T47D (cell line): ENCODE measurements at regions not wholly inside any gene's neighbourhood (a gene's known extent, or its start where the extent isn't known, plus 50 kb on each side); places are given as distances from the start of the nearest gene placed in this dataset.

Experiments
- DNase-seq, 2 experiments: peaks; one replicate each; pipeline versions ENCODE4 v3.0.0 to v3.0.0-alpha.2; 2011 to 2012; ENCODE audit warnings: low read depth in 1 of 2, low spot score in 1 of 2
- JUND ChIP-seq: IDR thresholded peaks from 2 replicates; pipeline ENCODE4 v1.6.1; 2012; ENCODE audit warnings: low read depth
- in situ Hi-C: cut with HindIII; loops from 2 replicates; pipeline ENCODE4 v1.10.0; 2016; ENCODE audit warnings: low sequenced_read_pairs, low pct_unique_long_range_greater_than_20kb

DNA sequence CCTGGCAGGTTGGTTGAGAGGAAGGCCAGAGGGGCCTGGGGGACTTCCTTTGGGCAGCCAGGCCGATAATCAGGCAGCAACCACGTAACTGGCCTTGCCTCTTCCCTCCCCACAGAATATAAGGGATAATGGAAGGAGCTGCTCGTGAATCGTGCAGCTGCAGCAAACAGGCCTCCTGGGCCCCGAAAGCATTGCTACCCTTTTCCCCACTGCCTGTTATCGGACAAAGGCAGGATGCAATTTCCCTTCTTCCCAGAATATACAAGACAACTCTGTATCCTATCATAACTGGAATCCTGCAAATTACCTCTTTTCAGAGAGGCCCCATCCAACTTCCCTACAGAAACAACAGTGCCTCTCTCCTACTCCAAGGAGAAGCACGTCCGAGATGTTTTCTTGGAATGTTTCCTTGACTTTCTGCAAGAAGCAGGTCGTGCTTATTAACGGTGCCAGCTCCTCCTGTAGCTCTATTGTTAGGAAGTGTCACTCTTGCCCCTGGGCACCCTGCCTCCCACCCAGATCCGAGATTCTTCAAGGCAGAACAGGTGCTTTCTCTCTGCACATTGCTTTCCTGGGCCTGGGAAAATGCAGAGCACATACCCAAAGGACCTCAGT is 106.0 kb upstream of the TIAM1 start:
- no peak for DNase-seq
- no peak for TF ChIP-seq JUND
- in situ Hi-C loops = no loop called here

DNA sequence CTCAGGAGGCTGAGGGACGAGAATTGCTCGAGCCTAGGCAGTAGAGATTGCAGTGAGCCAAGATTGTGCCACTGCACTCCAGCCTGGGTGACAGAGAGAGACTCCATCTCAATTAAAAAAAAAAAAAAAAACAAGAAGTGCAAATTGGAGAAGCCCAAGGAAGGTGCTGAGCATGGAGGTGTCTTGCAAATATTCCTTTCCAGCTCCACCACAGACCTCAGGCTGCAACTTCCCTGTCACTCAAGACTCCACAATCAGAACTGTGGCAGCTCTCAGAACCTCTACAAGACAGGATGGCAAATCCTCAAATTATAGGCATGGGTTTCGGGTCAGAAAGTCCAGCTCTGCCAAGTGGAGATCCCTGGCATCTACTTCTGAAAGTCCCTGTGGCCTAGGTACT is 104.4 kb upstream of the TIAM1 start:
- TF ChIP-seq JUND = no peak
- in situ Hi-C loops = no loop called here
- no peak for DNase-seq

DNA sequence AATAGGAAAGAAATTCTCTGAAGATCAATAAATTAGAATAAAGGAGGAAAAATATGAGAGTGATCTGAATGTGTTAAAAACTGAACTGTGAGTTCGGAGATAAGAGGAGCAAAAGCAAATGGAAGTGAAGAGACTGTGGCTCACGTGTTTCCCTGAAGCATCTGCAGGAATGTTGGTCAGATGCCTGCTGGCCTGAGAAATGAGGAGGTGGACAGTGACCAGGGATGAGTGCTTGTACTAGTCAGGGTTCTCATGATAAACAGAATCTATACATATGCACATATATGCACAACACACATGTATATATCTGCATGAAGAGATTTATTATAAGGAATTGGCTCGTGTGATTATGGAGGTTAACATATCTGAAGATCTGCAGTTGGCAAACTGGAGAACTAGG is 103.4 kb upstream of the TIAM1 start:
- no peak for DNase-seq
- in situ Hi-C loops = no loop called here
- TF ChIP-seq JUND = no peak

- no peak for DNase-seq
- TF ChIP-seq JUND = no peak
- in situ Hi-C loops = no loop called here
Observed at GRCh38 chr21:31446226-31446855, 102.3 kb upstream of the TIAM1 start.

DNA sequence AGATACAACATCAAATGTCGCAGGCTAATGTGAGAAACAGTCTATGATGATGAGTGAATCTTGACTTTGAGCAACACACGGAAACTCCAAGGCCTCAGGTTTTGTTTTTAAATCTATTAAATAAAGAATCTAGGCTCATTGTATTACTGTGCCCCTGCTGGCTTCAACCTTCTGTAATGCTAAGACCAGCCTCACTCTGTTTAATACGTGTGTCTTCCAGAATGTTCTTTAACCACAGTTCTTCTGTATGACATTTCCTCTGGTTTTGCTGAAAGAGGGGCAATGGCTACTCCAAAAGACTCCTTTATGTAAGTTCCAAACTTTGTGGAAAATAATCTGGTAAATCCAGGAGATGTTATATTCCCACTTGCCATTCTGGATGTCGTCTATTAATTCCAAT is 101.1 kb upstream of the TIAM1 start:
- in situ Hi-C loops = no loop called here
- no peak for DNase-seq
- no peak for TF ChIP-seq JUND

- no peak for DNase-seq
- TF ChIP-seq JUND = no peak
- in situ Hi-C loops = no loop called here
Observed at GRCh38 chr21:31443736-31444521, 99.9 kb upstream of the TIAM1 start.

DNA sequence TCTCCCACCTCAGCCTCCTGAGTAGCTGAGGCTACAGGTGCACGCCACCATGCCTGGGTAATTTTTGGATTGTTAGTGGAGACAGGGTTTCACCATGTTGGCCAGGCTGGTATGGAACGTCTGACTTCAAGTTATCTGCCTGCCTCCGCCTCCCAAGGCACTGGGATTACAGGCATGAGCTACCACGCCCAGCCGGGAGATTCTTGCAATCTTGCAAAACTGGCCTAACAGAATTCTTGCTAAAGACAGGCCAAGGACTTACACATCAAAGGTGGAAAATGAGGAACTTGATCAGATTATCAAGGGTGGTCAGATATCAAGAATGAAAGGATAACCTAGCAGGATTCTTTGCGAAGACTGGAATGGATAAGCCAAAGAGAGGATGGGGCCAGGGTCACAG is 98.3 kb upstream of the TIAM1 start:
- in situ Hi-C loops = no loop called here
- no peak for DNase-seq
- TF ChIP-seq JUND = no peak

DNA sequence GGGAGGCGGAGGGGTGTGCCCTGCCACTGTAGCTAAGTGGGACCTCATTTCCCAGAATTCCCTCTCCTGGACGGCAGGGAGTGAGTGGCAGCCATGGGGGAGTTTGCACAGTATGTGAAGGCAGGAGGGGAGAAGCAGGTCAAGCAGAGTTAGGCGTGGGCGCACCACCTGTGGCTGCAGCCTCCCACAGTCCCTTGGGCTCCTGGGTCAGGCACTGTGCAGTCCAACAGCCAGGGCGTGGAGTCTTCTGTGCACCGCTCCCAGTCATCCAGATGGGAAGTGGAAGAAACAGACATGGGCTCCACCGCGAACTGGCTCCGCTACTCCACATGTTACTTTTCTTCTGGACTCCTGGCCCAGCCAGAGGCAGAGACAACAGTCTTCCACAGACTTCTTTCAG is 85.4 kb upstream of the TIAM1 start:
- in situ Hi-C loops = no loop called here
- TF ChIP-seq JUND = no peak

GRCh38 chr21:31426235-31426797 is 82.3 kb upstream of the TIAM1 start:
- in situ Hi-C loops = no loop called here
- no peak for TF ChIP-seq JUND
- no peak for DNase-seq

More for the DNA sequence above, 85.4 kb upstream of the TIAM1 start:
- no peak for DNase-seq

DNA sequence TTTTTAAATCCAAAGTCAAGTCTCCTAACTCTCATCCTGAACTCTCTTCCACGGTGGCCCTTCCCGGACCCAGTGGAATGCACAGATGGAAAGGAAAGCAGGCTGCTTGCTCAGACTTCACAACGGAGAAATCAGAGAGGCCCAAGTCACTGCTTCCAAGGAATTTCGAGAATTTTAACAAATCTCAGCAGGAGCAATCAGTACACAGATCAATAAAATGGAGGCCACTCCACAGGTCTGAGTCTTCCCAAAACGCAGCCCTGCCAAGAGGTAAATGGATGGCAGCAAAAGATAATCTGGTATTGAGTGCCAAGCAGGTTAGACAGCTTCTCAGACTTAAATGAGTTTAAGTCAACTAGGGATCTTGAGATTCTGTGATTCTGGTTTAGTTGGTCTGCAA is 81.1 kb upstream of the TIAM1 start:
- TF ChIP-seq JUND = peak; percentile 55; the same call in 1 of the 2 replicates
- peak; percentile 13 to 83 for DNase-seq
- in situ Hi-C loops = no loop called here

- no peak for DNase-seq
- in situ Hi-C loops = no loop called here
- no peak for TF ChIP-seq JUND
Observed at GRCh38 chr21:31424058-31424457, 80.0 kb upstream of the TIAM1 start.

DNA sequence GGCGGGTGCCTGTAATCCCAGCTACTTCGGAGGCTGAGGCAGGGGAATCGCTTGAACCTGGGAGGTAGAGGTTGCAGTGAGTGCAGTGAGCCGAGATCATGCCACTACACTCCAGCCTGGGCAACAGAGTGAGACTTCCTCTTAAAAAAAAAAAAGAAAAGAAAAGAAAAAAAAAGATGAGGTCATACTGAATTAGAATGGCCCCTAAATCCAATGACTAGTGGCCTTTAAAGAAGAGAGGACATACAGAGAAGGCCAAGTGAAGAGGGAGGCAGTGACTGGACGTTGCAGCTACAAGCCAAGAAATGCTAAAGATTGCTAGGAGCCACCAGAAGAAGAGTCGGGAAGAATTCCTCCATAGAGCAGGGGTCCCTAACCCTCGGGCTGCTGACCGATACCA is 76.9 kb upstream of the TIAM1 start:
- DNase-seq = no peak
- TF ChIP-seq JUND = no peak
- in situ Hi-C loops = no loop called here

DNA sequence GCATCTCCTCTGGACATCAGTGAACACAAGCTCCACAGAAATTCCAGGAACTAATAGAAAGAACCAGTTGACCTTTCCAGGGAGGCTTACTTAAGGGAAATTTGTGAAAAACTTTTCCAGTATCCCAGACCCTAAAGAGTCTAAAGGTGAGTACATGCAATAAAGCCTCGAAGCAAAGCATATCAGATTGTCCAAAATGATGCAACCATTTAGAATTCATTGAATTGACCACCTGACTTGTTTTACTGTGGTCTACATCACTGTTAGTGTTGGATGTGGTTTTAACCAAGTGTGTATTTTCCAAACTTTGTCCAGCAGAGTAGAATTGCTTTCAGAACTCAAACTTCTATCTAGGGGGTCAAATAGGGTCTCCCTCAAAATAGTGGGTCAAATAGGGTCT is 76.3 kb upstream of the TIAM1 start:
- in situ Hi-C loops = no loop called here
- TF ChIP-seq JUND = no peak
- no peak for DNase-seq
